Forelimb muscle (tissue), 1 donor: ENCODE measurements at regions not wholly inside any gene's neighbourhood (a gene's known extent, or its start where the extent isn't known, plus 50 kb on each side); places are given as distances from the start of the nearest gene placed in this dataset.
"Not testable (repeated sequence)": the region's sequence is repeated elsewhere in the genome, so short reads cannot be mapped to it uniquely, and the experiment has no call there.

Experiments used
- DNase-seq: peaks from one replicate; pipeline ENCODE4 v3.0.0-alpha.2; 2013; ENCODE audit warnings: low read depth

GRCh38 chr15:96166223-96167200, 164.0 kb upstream of the NR2F2 start:
- no peak for DNase-seq

GRCh38 chr15:96170616-96170978, 159.9 kb upstream of the NR2F2 start:
- DNase-seq = not testable (repeated sequence)

- no peak for DNase-seq
Observed at GRCh38 chr15:96170979-96171739, 159.3 kb upstream of the NR2F2 start.

DNA sequence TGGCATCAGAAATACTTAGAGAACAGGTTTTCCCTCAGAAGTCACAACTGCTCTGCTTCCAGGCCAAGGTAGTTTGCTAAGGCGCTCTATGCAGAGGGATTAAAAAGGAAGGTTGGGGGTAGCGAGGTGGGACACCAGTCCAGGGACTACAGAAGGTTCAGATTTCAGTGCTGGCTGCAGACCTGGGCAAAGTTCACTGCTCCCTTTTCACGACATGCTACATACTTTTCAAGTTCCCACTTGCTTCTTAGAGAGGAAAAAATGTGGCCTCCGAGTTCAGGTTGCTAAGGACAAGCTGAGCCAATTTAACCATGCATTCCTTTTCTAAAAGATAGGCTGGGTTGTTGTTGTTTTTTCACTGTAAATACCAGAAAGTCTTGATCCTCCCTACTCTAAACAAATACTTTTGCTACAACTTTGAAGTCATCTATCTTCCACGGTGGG, 158.6 kb upstream of the NR2F2 start:
- DNase-seq = no peak

GRCh38 chr15:96172417-96172816, 158.1 kb upstream of the NR2F2 start:
- no peak for DNase-seq

DNA sequence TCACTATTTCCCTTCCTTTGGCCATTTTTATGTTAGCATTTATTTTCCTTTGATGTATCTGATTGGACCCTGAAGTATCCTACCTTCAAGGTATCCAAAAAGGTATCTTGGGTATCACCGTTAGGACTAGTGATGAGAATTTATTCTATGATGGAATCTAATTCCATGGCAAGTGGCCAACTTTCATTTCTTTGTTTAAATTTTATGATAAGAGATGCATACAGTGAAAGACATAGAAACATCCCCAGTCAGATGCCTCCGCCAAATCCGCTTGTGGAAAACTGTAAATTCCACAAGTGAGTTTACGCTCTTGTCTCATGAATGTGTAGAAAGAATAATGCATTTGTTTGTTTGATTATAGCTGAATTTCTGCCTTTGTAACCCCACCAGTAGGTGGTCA, 153.7 kb upstream of the NR2F2 start:
- DNase-seq = no peak

DNA sequence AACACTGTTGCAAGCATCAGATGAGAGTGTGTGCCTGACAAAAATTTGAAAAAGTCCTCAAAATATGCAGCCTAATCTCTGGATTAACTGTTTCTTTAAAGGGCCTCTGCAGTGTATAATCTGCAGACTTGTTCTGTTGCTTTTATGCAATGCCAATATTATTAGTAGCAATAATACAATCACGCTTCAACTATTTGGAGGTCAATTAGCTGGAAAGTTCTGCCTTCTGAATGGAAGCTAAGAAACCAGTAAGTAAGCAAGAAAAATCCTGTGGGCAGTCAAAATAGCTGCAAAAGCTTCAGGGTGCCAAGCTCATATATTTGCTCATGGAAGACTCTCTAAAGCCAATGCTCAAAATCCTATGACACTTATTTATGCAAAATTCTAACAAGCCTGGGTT, 153.2 kb upstream of the NR2F2 start:
- no peak for DNase-seq

GRCh38 chr15:96180087-96180748, 150.3 kb upstream of the NR2F2 start:
- no peak for DNase-seq

GRCh38 chr15:96181217-96181616, 149.3 kb upstream of the NR2F2 start:
- DNase-seq = no peak

GRCh38 chr15:96181873-96182301, 148.6 kb upstream of the NR2F2 start:
- peak; percentile 84 for DNase-seq

DNA sequence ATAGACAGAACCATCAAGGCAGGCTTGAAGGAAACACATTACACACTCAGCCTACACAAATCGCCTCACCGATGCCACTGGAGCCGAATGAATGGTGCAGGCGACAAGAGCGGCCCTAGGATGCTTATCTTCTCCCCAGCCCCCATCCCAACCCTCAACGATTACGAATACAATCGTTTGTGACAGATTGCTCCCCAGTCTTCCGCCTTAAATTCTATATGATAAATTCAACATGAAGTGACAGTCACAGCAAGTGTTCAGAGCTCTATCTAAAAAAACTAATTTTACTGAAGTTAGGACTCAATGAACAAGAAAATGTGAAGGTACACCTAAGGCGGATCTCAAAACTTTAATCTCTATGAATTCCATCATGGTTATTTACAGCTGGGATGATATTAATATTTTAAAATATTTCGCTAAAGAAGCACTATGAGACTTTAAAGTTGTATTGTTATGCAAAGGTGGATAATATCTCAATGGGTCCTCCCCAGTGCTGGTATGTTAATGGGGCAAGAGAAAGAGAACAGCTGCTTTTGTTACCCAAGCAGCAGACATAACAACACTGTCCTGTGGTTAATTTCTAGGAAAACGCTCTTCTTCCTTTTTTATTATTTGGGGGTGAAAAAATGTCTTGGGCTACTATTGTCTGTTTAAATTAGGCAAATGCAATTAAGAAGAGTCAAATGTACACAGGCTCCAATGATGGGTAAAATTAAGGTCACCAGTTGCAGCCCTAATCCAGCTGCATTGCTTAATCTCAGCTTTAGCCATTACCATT, 147.6 kb upstream of the NR2F2 start:
- DNase-seq = no peak

GRCh38 chr15:96183514-96183850, 147.0 kb upstream of the NR2F2 start:
- DNase-seq = no peak

DNA sequence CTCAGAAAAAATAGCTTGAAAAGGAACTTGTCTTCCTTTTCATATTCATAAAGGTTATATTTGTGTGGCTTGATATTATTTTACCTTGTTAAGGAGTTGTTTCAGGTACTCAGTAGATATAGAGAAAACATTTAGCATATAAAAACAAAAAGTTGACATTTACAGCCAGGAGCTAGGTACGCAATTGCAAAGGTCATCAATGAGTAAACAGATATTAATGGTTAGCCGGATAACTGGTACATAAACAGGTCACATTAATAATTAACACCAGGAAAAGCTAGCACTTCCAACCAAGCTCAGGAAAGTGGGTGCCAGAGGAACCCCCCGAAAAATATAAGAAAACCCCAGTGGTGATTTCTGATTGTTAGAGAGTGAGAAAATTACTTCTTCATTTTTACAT, 146.6 kb upstream of the NR2F2 start:
- DNase-seq = no peak

DNA sequence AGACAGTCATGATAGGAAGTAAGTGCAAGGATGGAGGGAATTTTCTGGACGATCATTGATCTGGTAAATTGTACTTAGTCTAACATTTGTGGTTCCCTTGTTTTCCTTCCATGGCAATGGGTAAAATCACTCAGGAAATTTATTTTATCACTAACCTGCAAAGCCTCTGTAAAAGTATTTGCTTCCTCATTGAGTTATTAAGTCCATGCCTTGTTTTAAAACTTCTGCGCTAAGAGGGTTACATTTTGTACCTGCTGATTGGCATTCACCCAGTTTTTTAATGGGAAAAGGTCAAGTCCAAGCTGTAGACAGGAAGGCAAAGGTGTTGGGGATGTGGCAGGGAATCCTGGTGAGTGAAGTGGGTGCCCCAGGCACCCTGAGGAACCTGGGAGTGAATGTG, 146.2 kb upstream of the NR2F2 start:
- DNase-seq = no peak

DNA sequence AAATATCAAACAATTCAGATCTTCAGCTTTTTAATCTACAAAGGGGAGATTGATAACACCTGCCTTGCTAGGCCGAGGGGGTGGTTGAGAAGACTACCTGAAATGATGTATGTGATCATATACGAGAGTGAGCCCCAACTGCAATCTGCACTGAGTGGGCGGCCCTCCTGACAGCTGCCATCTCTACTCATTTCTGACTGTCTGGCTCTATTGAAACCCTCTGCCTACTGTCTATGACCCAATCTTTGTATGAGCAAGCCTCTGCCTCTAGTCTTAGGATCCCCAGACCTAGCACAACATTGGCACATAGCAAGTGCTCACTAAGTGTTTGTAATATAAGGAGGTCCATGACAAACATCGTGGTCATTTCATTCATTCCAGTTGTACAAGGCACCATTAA, 144.4 kb upstream of the NR2F2 start:
- DNase-seq = no peak

DNA sequence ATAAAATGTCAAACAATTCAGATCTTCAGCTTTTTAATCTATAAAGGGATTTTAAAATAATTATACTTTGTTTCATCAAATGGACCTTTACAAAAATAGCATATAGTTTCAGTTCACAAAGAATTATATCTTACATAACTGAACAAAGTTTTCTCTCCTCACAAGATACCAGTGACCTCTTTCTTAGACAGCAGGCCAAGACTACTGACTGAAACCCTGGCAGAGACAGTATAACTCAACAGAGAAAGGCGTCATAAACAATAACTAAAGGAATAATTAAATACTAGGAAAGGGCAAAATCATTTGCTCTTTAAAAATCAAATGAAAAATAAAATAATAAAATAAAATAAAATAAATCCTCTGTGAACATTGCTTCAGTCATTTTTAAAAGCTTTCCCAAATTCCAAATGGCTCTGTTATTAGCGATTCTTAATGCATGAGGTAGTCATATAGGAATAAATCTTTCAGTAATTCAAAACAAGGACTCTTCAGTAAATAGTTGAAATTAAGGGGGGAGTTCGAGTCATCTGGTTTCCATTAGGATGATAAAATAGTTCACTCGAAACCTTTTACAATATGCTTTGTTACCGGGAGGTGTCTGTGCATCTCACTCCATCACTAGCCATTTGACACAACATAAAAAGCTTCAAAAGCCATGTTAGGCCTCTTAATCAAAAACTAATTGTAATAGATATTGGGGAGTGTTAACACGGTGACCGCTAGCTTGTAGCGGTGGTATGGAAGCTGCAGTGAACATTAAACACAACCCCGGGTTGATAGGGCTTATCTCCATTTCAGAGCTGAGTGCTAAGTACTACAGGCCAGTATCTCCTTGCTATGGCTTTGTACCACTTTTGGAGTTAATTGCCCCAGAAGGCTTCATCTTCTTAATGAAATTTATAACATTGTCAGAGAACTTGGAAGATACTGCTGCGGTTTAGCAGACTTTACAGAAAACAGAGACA, 142.9 kb upstream of the NR2F2 start:
- no peak for DNase-seq

- no peak for DNase-seq
Observed at GRCh38 chr15:96197721-96198120, 132.8 kb upstream of the NR2F2 start.

- DNase-seq = no peak
Observed at GRCh38 chr15:96199111-96199510, 131.4 kb upstream of the NR2F2 start.

DNA sequence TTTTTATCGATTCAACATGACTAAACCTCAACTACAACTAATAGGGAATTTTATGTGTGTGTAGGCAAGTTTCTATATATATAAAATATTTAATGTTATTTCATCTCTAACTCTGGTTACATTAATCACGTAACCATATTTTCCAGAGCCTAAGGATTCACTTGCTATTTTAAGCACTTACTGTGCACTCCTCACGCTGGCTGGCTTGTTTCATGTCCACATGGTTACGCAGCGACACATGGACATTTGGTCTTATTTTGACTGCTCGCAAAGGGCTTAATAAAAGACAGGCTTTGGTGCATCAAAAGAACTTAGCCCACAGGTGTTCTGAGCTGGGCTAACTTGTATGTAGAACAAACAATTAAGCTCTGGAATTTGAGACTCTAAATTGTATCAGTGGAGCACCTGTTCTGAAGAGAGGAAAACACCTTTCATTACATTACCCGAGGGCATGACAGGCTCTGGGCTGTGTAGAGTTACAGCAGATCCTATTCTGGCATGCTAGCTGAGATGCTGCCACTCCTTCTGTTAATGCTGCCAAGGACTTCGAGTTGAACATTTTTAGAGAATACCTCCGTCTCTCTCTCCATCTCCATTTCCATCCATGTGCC, 130.0 kb upstream of the NR2F2 start:
- DNase-seq = no peak

DNA sequence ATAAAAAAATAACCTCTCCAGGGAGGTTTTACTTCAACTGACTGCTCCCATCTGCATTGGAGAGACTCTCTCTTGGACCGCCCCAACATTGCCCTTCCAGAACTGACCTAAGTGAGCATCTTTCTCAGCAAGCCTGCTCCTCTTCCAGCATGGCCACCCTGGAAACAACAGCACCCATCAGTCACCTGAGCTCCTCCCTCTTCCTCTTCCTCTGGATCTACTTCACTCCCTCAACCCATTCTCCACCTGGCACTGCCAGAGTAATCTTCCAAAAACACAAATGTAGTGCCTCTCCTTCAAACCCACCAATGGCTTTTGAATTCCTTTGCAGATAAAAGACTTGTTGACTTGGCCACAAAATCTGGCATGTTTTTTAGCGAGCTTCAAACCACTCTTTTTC, 128.8 kb upstream of the NR2F2 start:
- no peak for DNase-seq
